Fibroblast of lung (primary cell): ENCODE measurements at regions not wholly inside any gene's neighbourhood (a gene's known extent, or its start where the extent isn't known, plus 50 kb on each side); places are given as distances from the start of the nearest gene placed in this dataset.

Source experiments
- DNase-seq, 2 donors: peaks; one replicate each; pipeline versions ENCODE4 v3.0.0 to v3.0.0-alpha.2; 2010; ENCODE audit warnings: low read depth in 2 of 2
- H2AFZ ChIP-seq: 2 replicates; pipeline ENCODE4 v1.5.1; 2012; ENCODE audit warnings: low read length, control low read depth, inconsistent platforms
- H3K27ac ChIP-seq: 2 replicates; pipeline ENCODE4 v1.5.1; 2011; ENCODE audit warnings: low read length, control low read depth; ENCODE audit not compliant: insufficient read depth
- H3K27me3 ChIP-seq: 2 replicates; pipeline ENCODE4 v1.5.1; 2011; ENCODE audit warnings: mild to moderate bottlenecking, low read length; ENCODE audit not compliant: control insufficient read depth, insufficient read depth
- H3K36me3 ChIP-seq: 2 replicates; pipeline ENCODE4 v1.5.1; 2011; ENCODE audit warnings: low read length; ENCODE audit not compliant: control insufficient read depth, insufficient read depth
- H3K4me1 ChIP-seq: 2 replicates; pipeline ENCODE4 v1.5.1; 2011; ENCODE audit warnings: low read length; ENCODE audit not compliant: control insufficient read depth, insufficient read depth; ENCODE audit errors: extremely low read depth
- H3K4me2 ChIP-seq: 2 replicates; pipeline ENCODE4 v1.5.1; 2011; ENCODE audit warnings: low read length, control low read depth; ENCODE audit not compliant: insufficient read depth; ENCODE audit errors: extremely low read depth
- H3K4me3 ChIP-seq, 4 experiments: fragments of 200-600 bp in 1 of 4; sonication (generic) in 1 of 4; replicated peaks in 1 of 4; 2 replicates each; pipeline ENCODE4 v1.5.1; 2011 to 2016; ENCODE audit warnings: low read length in 4 of 4, low read depth in 3 of 4, mild to moderate bottlenecking in 3 of 4, control low read depth in 2 of 4, inconsistent platforms in 1 of 4, mixed read lengths in 1 of 4; ENCODE audit not compliant: insufficient read depth in 1 of 4; ENCODE audit errors: control extremely low read depth in 1 of 4
- H3K79me2 ChIP-seq: 2 replicates; pipeline ENCODE4 v1.5.1; 2012; ENCODE audit warnings: mild to moderate bottlenecking, low read length, inconsistent platforms; ENCODE audit not compliant: control insufficient read depth, insufficient read depth
- H3K9ac ChIP-seq: 2 replicates; pipeline ENCODE4 v1.5.1; 2011; ENCODE audit warnings: mild to moderate bottlenecking, low read length, control low read depth; ENCODE audit not compliant: insufficient read depth
- H3K9me3 ChIP-seq: 2 replicates; pipeline ENCODE4 v1.5.1; 2012; ENCODE audit warnings: low read depth, low read length; ENCODE audit not compliant: control insufficient read depth, insufficient read depth
- H4K20me1 ChIP-seq: 2 replicates; pipeline ENCODE4 v1.5.1; 2011; ENCODE audit warnings: low read length; ENCODE audit not compliant: control insufficient read depth, insufficient read depth; ENCODE audit errors: extremely low read depth
- CTCF ChIP-seq, 2 donors: IDR thresholded peaks in 1 of 2; conservative IDR thresholded peaks in 1 of 2; 1 replicate in 1 of 2; 2 replicates in 1 of 2; pipeline ENCODE4 v1.5.1; 2011 to 2012; ENCODE audit warnings: low read length in 2 of 2, control low read depth in 1 of 2, inconsistent platforms in 1 of 2, low read depth in 1 of 2, mild to moderate bottlenecking in 1 of 2
- EZH2 ChIP-seq: IDR thresholded peaks from 2 replicates; pipeline ENCODE4 v1.5.1; 2012; ENCODE audit warnings: low read length, control low read depth, mild to moderate bottlenecking; ENCODE audit errors: missing control alignments

- Histone ChIP-seq H3K9ac (no peak overlapping the region), H2AFZ (no peak overlapping the region), H3K4me1 (no peaks in the 10 kb centered on the region), H3K36me3 (no peaks in the 10 kb centered on the region), H3K27ac (no peak overlapping the region), H3K9me3 (no peaks in the 10 kb centered on the region), H4K20me1 (no peaks in the 10 kb centered on the region), H3K79me2 (no peaks in the 10 kb centered on the region), H3K27me3 (no peaks in the 10 kb centered on the region), H3K4me2 (no peak overlapping the region), H3K4me3 (no peak overlapping the region)
- TF ChIP-seq CTCF (conservative IDR thresholded peaks at IDR 0.05 in 1 of 2, IDR thresholded peaks at IDR 0.05 in 1 of 2; ENCODE audit: low read depth in 1 of 2, low read length in 2 of 2) (no peak), EZH2 (no peak)
- no peak for DNase-seq
Observed at GRCh38 chr4:24196785-24197184, 306.9 kb upstream of the PPARGC1A start.

- peak in 1 of 2 donors; percentile 28 for TF ChIP-seq CTCF (conservative IDR thresholded peaks at IDR 0.05 in 1 of 2, IDR thresholded peaks at IDR 0.05 in 1 of 2; ENCODE audit: low read depth in 1 of 2, low read length in 2 of 2)
- TF ChIP-seq EZH2 = no peak
- DNase-seq = peak in 1 of 2 donors; percentile 53
Observed at GRCh38 chr4:24195991-24196736, 306.3 kb upstream of the PPARGC1A start.

GRCh38 chr4:24192018-24192641 is 302.3 kb upstream of the PPARGC1A start:
- Histone ChIP-seq H3K36me3 (no peaks in the 10 kb centered on the region), H4K20me1 (no peaks in the 10 kb centered on the region), H3K27me3 (no peaks in the 10 kb centered on the region), H3K4me2 (no peak overlapping the region), H3K9me3 (no peaks in the 10 kb centered on the region), H3K4me1 (no peaks in the 10 kb centered on the region), H2AFZ (no peak overlapping the region), H3K9ac (no peak overlapping the region), H3K79me2 (no peaks in the 10 kb centered on the region), H3K4me3 (no peak overlapping the region), H3K27ac (no peak overlapping the region)
- DNase-seq = no peak
- TF ChIP-seq EZH2 (no peak), CTCF (conservative IDR thresholded peaks at IDR 0.05 in 1 of 2, IDR thresholded peaks at IDR 0.05 in 1 of 2; ENCODE audit: low read depth in 1 of 2, low read length in 2 of 2) (no peak)

More at GRCh38 chr4:24195991-24196736, 306.3 kb upstream of the PPARGC1A start:
- Histone ChIP-seq H4K20me1 (no peaks in the 10 kb centered on the region), H3K4me3 (no peak overlapping the region), H3K9me3 (no peaks in the 10 kb centered on the region), H3K36me3 (no peaks in the 10 kb centered on the region), H3K79me2 (no peaks in the 10 kb centered on the region), H3K9ac (no peak overlapping the region), H3K27me3 (no peaks in the 10 kb centered on the region), H2AFZ (no peak overlapping the region), H3K27ac (no peak overlapping the region), H3K4me1 (no peaks in the 10 kb centered on the region), H3K4me2 (no peak overlapping the region)
